ENCODE measurements at regions not wholly inside any gene's neighbourhood (a gene's known extent, or its start where the extent isn't known, plus 50 kb on each side); places are given as distances from the start of the nearest gene placed in this dataset.

- no peak for TF ChIP-seq CTCF (conservative IDR thresholded peaks at IDR 0.05)
- no peak for TF ChIP-seq ZFX (IDR thresholded peaks at IDR 0.05)
- no peak overlapping the region for H3K27ac ChIP-seq
These were observed 71.0 kb upstream of the CHCHD3 start for GRCh38 chr7:133152875-133153274.

- H3K27ac ChIP-seq, result no peak overlapping the region
- no peak for TF ChIP-seq CTCF (conservative IDR thresholded peaks at IDR 0.05)
- no peak for TF ChIP-seq ZFX (IDR thresholded peaks at IDR 0.05)
These were observed 73.3 kb upstream of the CHCHD3 start for GRCh38 chr7:133155146-133155545.

- no peak overlapping the region for H3K27ac ChIP-seq
- no peak for TF ChIP-seq CTCF (conservative IDR thresholded peaks at IDR 0.05)
- TF ChIP-seq ZFX (IDR thresholded peaks at IDR 0.05), result no peak
These were observed 73.8 kb upstream of the CHCHD3 start for GRCh38 chr7:133155642-133156041.

- no peak overlapping the region for H3K27ac ChIP-seq
- TF ChIP-seq ZFX (IDR thresholded peaks at IDR 0.05), result no peak
- no peak for TF ChIP-seq CTCF (conservative IDR thresholded peaks at IDR 0.05)
These were observed 75.2 kb upstream of the CHCHD3 start for GRCh38 chr7:133157045-133157444.

GRCh38 chr7:133164498-133164897 lies 82.6 kb upstream of the CHCHD3 start:
- TF ChIP-seq ZFX (IDR thresholded peaks at IDR 0.05), result no peak
- no peak for TF ChIP-seq CTCF (conservative IDR thresholded peaks at IDR 0.05)
- no peak overlapping the region for H3K27ac ChIP-seq

- TF ChIP-seq CTCF (conservative IDR thresholded peaks at IDR 0.05) (no peak), ZFX (IDR thresholded peaks at IDR 0.05) (no peak)
- H3K27ac ChIP-seq, result no peak overlapping the region
These were observed 83.1 kb upstream of the CHCHD3 start for GRCh38 chr7:133165001-133165400.

GRCh38 chr7:133165529-133165928 lies 83.6 kb upstream of the CHCHD3 start:
- H3K27ac ChIP-seq, result no peak overlapping the region
- TF ChIP-seq ZFX (IDR thresholded peaks at IDR 0.05), result no peak
- no peak for TF ChIP-seq CTCF (conservative IDR thresholded peaks at IDR 0.05)

Data from C4-2B (cell line).